ENCODE measurements at regions not wholly inside any gene's neighbourhood (a gene's known extent, or its start where the extent isn't known, plus 50 kb on each side); places are given as distances from the start of the nearest gene placed in this dataset.

DNA sequence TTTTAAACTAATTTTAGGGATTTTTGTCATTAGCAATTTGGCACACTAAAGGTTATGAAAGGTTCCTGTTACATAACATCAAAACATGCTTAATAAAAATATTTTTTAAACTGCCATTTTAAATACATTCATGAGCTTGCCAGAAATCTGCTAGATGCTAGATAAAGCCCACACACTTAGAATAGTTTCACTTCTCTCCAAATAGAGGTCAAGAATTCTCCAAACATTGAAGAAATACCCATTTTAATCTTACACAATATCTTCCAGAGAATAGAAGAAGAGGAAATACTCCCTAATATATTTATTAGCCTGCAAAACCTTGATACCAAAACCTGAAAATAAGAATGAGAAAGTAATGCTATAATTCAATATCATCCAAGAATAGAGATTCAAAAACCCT lies 247.5 kb downstream of the PTH2R start:
- H3K4me1 ChIP-seq (ENCODE audit: control insufficient read depth in 4 of 4, insufficient read depth in 4 of 4, low read length in 3 of 4): no peaks in the 10 kb centered on the region
- no peaks in the 10 kb centered on the region for H3K36me3 ChIP-seq (ENCODE audit: control insufficient read depth in 4 of 4, insufficient read depth in 3 of 4, low read depth in 1 of 4, low read length in 3 of 4)
- H3K9me3 ChIP-seq (ENCODE audit: control insufficient read depth in 4 of 4, low read length in 3 of 4): no peaks in the 10 kb centered on the region
- H3K27ac ChIP-seq (ENCODE audit: low read depth in 1 of 2, low read length in 2 of 2): no peak overlapping the region
- H3K27me3 ChIP-seq (ENCODE audit: control insufficient read depth in 4 of 4, insufficient read depth in 4 of 4, low read length in 3 of 4): no peaks in the 10 kb centered on the region
- no peak overlapping the region for H3K4me3 ChIP-seq (ENCODE audit: low read depth in 1 of 3, low read length in 3 of 3)
- no peak for DNase-seq (ENCODE audit: low spot score)
- TF ChIP-seq, protein P1, sequence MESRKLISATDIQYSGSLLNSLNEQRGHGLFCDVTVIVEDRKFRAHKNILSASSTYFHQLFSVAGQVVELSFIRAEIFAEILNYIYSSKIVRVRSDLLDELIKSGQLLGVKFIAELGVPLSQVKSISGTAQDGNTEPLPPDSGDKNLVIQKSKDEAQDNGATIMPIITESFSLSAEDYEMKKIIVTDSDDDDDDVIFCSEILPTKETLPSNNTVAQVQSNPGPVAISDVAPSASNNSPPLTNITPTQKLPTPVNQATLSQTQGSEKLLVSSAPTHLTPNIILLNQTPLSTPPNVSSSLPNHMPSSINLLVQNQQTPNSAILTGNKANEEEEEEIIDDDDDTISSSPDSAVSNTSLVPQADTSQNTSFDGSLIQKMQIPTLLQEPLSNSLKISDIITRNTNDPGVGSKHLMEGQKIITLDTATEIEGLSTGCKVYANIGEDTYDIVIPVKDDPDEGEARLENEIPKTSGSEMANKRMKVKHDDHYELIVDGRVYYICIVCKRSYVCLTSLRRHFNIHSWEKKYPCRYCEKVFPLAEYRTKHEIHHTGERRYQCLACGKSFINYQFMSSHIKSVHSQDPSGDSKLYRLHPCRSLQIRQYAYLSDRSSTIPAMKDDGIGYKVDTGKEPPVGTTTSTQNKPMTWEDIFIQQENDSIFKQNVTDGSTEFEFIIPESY (IDR thresholded peaks at IDR 0.05): no peak
- TF ChIP-seq FOXA2 (IDR thresholded peaks at IDR 0.05): no peak
- TF ChIP-seq RXRA (IDR thresholded peaks at IDR 0.05): no peak
- no peak for TF ChIP-seq SP1 (IDR thresholded peaks at IDR 0.05)
- TF ChIP-seq HNF4A (conservative IDR thresholded peaks at IDR 0.05): no peak
- TF ChIP-seq RAD21 (IDR thresholded peaks at IDR 0.05): no peak
- no peak overlapping the region for H3K9ac ChIP-seq (ENCODE audit: low read depth in 1 of 2, low read length in 2 of 2)

DNA sequence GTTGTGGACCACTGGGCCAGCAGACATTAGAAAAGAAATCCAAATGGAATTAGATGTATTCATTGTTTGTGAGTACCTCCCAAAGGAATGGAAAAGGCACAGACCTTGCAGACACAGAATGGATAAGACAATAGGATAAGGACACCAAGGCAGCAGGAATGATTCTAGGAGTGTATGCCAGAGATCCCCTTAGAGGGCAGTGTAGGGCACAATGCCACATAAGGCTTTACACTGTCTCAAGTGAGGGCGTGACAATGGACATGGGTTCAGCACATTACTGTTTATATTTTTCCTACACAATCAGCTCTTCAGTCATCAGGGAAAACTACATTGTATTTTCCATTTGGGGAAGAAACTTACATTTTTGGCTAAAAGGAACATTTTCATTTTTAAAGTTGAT lies 250.9 kb downstream of the PTH2R start:
- Histone ChIP-seq H3K27ac (ENCODE audit: low read depth in 1 of 2, low read length in 2 of 2) (no peak overlapping the region), H3K36me3 (ENCODE audit: control insufficient read depth in 4 of 4, insufficient read depth in 3 of 4, low read depth in 1 of 4, low read length in 3 of 4) (no peaks in the 10 kb centered on the region), H3K4me1 (ENCODE audit: control insufficient read depth in 4 of 4, insufficient read depth in 4 of 4, low read length in 3 of 4) (no peaks in the 10 kb centered on the region), H3K27me3 (ENCODE audit: control insufficient read depth in 4 of 4, insufficient read depth in 4 of 4, low read length in 3 of 4) (no peaks in the 10 kb centered on the region), H3K9ac (ENCODE audit: low read depth in 1 of 2, low read length in 2 of 2) (no peak overlapping the region), H3K9me3 (ENCODE audit: control insufficient read depth in 4 of 4, low read length in 3 of 4) (no peaks in the 10 kb centered on the region), H3K4me3 (ENCODE audit: low read depth in 1 of 3, low read length in 3 of 3) (no peak overlapping the region)
- WGBS: 67% methylated on average over 1 of the region's 1 CpG
- TF ChIP-seq RXRA (IDR thresholded peaks at IDR 0.05) (no peak), YY1 (IDR thresholded peaks at IDR 0.05) (no peak), HNF4G (IDR thresholded peaks at IDR 0.05) (no peak), FOXA1 (IDR thresholded peaks at IDR 0.05) (no peak), HNF4A (conservative IDR thresholded peaks at IDR 0.05) (no peak), EGR1 (IDR thresholded peaks at IDR 0.05; ENCODE audit: low read depth in 2 of 2) (no peak)
- TF ChIP-seq, protein P2, sequence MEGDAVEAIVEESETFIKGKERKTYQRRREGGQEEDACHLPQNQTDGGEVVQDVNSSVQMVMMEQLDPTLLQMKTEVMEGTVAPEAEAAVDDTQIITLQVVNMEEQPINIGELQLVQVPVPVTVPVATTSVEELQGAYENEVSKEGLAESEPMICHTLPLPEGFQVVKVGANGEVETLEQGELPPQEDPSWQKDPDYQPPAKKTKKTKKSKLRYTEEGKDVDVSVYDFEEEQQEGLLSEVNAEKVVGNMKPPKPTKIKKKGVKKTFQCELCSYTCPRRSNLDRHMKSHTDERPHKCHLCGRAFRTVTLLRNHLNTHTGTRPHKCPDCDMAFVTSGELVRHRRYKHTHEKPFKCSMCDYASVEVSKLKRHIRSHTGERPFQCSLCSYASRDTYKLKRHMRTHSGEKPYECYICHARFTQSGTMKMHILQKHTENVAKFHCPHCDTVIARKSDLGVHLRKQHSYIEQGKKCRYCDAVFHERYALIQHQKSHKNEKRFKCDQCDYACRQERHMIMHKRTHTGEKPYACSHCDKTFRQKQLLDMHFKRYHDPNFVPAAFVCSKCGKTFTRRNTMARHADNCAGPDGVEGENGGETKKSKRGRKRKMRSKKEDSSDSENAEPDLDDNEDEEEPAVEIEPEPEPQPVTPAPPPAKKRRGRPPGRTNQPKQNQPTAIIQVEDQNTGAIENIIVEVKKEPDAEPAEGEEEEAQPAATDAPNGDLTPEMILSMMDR (IDR thresholded peaks at IDR 0.05; ENCODE audit: low read depth, low read length, missing input control): no peak
- no peak for DNase-seq (ENCODE audit: low spot score)

DNA sequence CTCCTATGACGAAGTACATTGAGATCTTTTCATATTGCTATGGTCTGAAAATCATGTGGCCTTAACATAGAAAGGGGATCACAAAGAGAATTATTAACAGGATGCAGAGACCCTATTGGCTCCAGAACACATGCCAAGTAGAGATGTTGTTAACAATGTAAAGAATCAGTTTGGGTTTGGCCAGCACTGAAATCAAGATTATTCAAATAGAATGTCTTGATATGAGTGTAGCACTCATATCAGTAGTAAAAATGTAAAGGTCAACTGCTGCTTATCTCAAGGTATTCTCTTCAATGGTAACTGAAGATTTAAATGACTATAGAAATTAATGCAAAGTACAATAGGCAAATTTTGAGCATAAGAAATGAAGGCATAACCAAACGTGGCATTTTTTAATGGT lies 262.8 kb downstream of the PTH2R start:
- Histone ChIP-seq H3K27me3 (ENCODE audit: control insufficient read depth in 4 of 4, insufficient read depth in 4 of 4, low read length in 3 of 4) (no peaks in the 10 kb centered on the region), H3K36me3 (ENCODE audit: control insufficient read depth in 4 of 4, insufficient read depth in 3 of 4, low read depth in 1 of 4, low read length in 3 of 4) (no peaks in the 10 kb centered on the region), H3K9me3 (ENCODE audit: control insufficient read depth in 4 of 4, low read length in 3 of 4) (no peaks in the 10 kb centered on the region), H3K4me1 (ENCODE audit: control insufficient read depth in 4 of 4, insufficient read depth in 4 of 4, low read length in 3 of 4) (no peaks in the 10 kb centered on the region), H3K4me3 (ENCODE audit: low read depth in 1 of 3, low read length in 3 of 3) (no peak overlapping the region), H3K27ac (ENCODE audit: low read depth in 1 of 2, low read length in 2 of 2) (no peak overlapping the region), H3K9ac (ENCODE audit: low read depth in 1 of 2, low read length in 2 of 2) (no peak overlapping the region)
- TF ChIP-seq FOXA1 (IDR thresholded peaks at IDR 0.05) (no peak), EGR1 (IDR thresholded peaks at IDR 0.05; ENCODE audit: low read depth in 2 of 2) (no peak), RXRA (IDR thresholded peaks at IDR 0.05) (no peak)
- TF ChIP-seq, protein P3, sequence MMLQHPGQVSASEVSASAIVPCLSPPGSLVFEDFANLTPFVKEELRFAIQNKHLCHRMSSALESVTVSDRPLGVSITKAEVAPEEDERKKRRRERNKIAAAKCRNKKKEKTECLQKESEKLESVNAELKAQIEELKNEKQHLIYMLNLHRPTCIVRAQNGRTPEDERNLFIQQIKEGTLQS (IDR thresholded peaks at IDR 0.05): no peak
- TF ChIP-seq, protein P1 (IDR thresholded peaks at IDR 0.05): no peak
- WGBS: 67% methylated on average over 2 of the region's 2 CpGs
- DNase-seq (ENCODE audit: low spot score): no peak
